ENCODE measurements at regions not wholly inside any gene's neighbourhood (a gene's known extent, or its start where the extent isn't known, plus 50 kb on each side); places are given as distances from the start of the nearest gene placed in this dataset.

DNA sequence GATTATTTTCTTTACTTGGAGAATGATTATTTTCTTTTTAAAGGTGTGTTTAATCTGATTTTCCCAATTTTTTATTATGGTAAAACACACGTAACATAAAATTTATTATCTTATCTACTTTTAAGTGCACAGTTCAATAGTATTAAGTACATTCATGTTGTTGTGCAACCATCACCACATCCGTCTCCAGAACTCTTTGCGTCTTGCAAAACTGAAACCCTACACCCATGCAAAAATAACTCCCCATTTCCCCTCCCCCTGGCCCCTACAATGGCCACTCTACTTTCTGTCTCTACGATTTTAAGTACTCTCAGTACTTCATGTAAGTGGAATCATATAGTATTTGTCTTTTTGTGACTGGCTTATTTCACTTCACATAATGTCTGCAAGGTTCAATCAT, 230.7 kb downstream of the SATB1 start (continued):
- no peak for TF ChIP-seq CTBP2 (IDR thresholded peaks at IDR 0.05; ENCODE audit: borderline replicate concordance, insufficient read depth, insufficient read length, low read length)

DNA sequence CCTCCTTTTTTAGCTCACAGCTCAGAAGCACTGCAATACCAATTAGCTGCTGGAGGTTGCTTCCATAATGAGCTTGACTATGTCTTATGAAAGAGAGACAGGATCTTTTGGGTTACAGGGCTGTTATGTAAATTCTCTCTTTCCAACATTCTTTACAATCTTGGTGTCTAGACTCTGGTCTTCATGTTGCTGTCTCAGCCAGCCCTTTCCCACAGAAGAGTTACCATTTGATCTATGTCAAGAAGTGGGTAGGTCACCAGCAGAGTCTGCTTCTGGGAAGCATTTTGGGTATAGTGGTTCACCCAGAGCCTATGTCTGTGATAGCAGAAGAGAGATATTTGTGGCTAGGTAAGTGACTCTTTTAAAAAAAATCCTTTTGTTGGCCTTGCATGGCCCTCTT, 234.5 kb downstream of the SATB1 start:
- Histone ChIP-seq H3K4ac (replicated peaks; ENCODE audit: insufficient read length, low read depth, low read length) (no peak overlapping the region), H2AFZ (ENCODE audit: low read length) (no peak overlapping the region), H4K20me1 (replicated peaks in 1 of 2; ENCODE audit: control insufficient read depth in 1 of 2, insufficient read depth in 2 of 2, low read length in 2 of 2) (no peaks in the 10 kb centered on the region), H3K9ac (replicated peaks in 1 of 4; ENCODE audit: extremely low read depth in 1 of 4, low read depth in 3 of 4, low read length in 3 of 4) (no peak overlapping the region), H3K27me3 (replicated peaks in 1 of 4; ENCODE audit: control insufficient read depth in 3 of 4, extremely low read depth in 1 of 4, insufficient read depth in 3 of 4, low read length in 3 of 4) (no peaks in the 10 kb centered on the region), H3K14ac (ENCODE audit: insufficient read length) (no peak overlapping the region), H3K4me1 (replicated peaks in 1 of 4; ENCODE audit: control insufficient read depth in 3 of 4, insufficient read depth in 4 of 4, low read length in 3 of 4) (no peaks in the 10 kb centered on the region), H3K4me3 (ENCODE audit: extremely low read depth in 1 of 4, insufficient read depth in 2 of 4, low read depth in 3 of 4, low read length in 4 of 4) (no peak overlapping the region), H2BK12ac (ENCODE audit: low read depth, low read length) (no peak overlapping the region), H3K79me2 (ENCODE audit: control insufficient read depth in 1 of 2, insufficient read depth in 2 of 2, low read length in 2 of 2) (no peaks in the 10 kb centered on the region), H2BK5ac (ENCODE audit: low read depth, low read length) (no peak overlapping the region), H3K23me2 (ENCODE audit: low read depth, low read length) (no peaks in the 10 kb centered on the region), H3K9me3 (ENCODE audit: insufficient read depth in 2 of 2, low read depth in 1 of 2, low read length in 1 of 2) (no peaks in the 10 kb centered on the region), H3K18ac (ENCODE audit: extremely low read depth, low read length) (no peak overlapping the region), H4K8ac (ENCODE audit: extremely low read depth, insufficient read depth, low read length) (no peak overlapping the region), H3K4me2 (ENCODE audit: insufficient read depth in 1 of 2, low read depth in 2 of 2, low read length in 2 of 2) (no peak overlapping the region), H3K36me3 (ENCODE audit: control insufficient read depth in 2 of 4, insufficient read depth in 4 of 4, low read length in 3 of 4) (no peaks in the 10 kb centered on the region), H3K79me1 (ENCODE audit: low read depth, low read length) (no peaks in the 10 kb centered on the region), H3K56ac (replicated peaks; ENCODE audit: insufficient read length, low read depth, low read length) (no peak overlapping the region), H4K91ac (replicated peaks; ENCODE audit: insufficient read length, low read length) (no peak overlapping the region), H3K23ac (ENCODE audit: insufficient read length) (no peak overlapping the region), H2BK120ac (replicated peaks; ENCODE audit: low read depth, low read length) (no peak overlapping the region), H4K5ac (ENCODE audit: insufficient read length, low read depth, low read length) (no peak overlapping the region), H2BK15ac (ENCODE audit: low read length) (no peak overlapping the region), H3K27ac (ENCODE audit: low read depth, low read length) (no peak overlapping the region), H2BK20ac (ENCODE audit: low read length) (no peak overlapping the region), H2AK5ac (ENCODE audit: low read depth, low read length) (no peak overlapping the region)
- TF ChIP-seq RAD21 (IDR thresholded peaks at IDR 0.05 in 1 of 2, conservative IDR thresholded peaks at IDR 0.05 in 1 of 2; ENCODE audit: low read depth in 2 of 2, low read length in 2 of 2) (no peak), POLR2A (IDR thresholded peaks at IDR 0.05; ENCODE audit: control extremely low read depth in 1 of 2, low read depth in 2 of 2, low read length in 2 of 2) (no peak), SIX5 (IDR thresholded peaks at IDR 0.05; ENCODE audit: low read depth, low read length) (no peak), SAP30 (IDR thresholded peaks at IDR 0.05; ENCODE audit: insufficient read depth, insufficient replicate concordance, low read length) (no peak), KDM4A (IDR thresholded peaks at IDR 0.05; ENCODE audit: low read depth, low read length, severe bottlenecking) (no peak)
- POLR2A ChIA-PET (ENCODE audit: partially characterized antibody): no interaction called here
- no peak for DNase-seq (ENCODE audit: low read depth in 1 of 2, low spot score in 2 of 2)
- CTCF ChIA-PET (ENCODE audit: partially characterized antibody): interaction anchor here (0.6 to 1.1 kb wide), 4 partner anchors 9 to 246 kb away, joined by 3 read pairs; no protein-coding TSS in a partner anchor
- FAIRE-seq: no peak

All from H1 (cell line).